Activated naive CD8-positive, alpha-beta T cell treated with anti-CD3 and anti-CD28 coated beads, Interleukin-2, amount 10 ng/mL, durations not matched to agents 7 days and 5 days (primary cell): ENCODE measurements at regions not wholly inside any gene's neighbourhood (a gene's known extent, or its start where the extent isn't known, plus 50 kb on each side); places are given as distances from the start of the nearest gene placed in this dataset.
"Not testable (repeated sequence)": the region's sequence is repeated elsewhere in the genome, so short reads cannot be mapped to it uniquely, and the experiment has no call there.

Experiments used
- ATAC-seq: fragments of 150-1000 bp; cut with Tn5 transposase; one replicate; pipeline ENCODE4 v1.10.0; 2021; ENCODE audit warnings: low read depth, moderate library complexity
- POLR2A ChIA-PET: fragments of 350-600 bp; sonication (Branson Sonifier 250); formaldehyde crosslinking; loops from one replicate; lab custom pipeline; 2021; ENCODE audit warnings: antibody characterized with exemption; lab: Charles Lee
- DNase-seq: peaks from one replicate; pipeline ENCODE4 v3.0.0; 2021
- H3K27ac Mint-ChIP-seq: one replicate; pipeline ENCODE4 v1.8.0; 2022; ENCODE audit warnings: mild to moderate bottlenecking, mixed read lengths
- H3K27me3 Mint-ChIP-seq: one replicate; pipeline ENCODE4 v1.8.0; 2022; ENCODE audit warnings: mild to moderate bottlenecking, moderate library complexity, mixed read lengths
- H3K36me3 Mint-ChIP-seq: one replicate; pipeline ENCODE4 v1.8.0; 2021; ENCODE audit warnings: mild to moderate bottlenecking, mixed read lengths
- H3K4me1 Mint-ChIP-seq: one replicate; pipeline ENCODE4 v1.8.0; 2021; ENCODE audit warnings: mixed read lengths
- H3K4me3 Mint-ChIP-seq: one replicate; pipeline ENCODE4 v1.8.0; 2022; ENCODE audit warnings: mild to moderate bottlenecking, moderate library complexity, mixed read lengths
- H3K9me3 Mint-ChIP-seq: one replicate; pipeline ENCODE4 v1.8.0; 2021; ENCODE audit warnings: mixed read lengths

DNA sequence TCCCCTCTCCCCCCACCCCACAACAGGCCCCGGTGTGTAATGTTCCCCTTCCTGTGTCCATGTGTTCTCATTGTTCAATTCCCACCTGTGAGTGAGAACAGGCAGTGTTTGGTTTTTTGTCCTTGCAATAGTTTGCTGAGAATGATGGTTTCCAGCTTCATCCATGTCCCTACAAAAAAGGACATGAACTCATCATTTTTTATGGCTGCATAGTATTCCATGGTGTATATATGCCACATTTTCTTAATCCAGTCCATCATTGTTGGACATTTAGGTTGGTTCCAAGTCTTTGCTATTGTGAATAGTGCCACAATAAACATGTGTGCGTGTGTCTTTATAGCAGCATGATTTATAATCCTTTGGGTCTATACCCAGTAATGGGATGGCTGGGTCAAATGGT, 176.4 kb upstream of the C1GALT1 start:
- ATAC-seq, H3K4me3 Mint-ChIP-seq, H3K36me3 Mint-ChIP-seq, DNase-seq, H3K27ac Mint-ChIP-seq, POLR2A ChIA-PET, H3K9me3 Mint-ChIP-seq, H3K4me1 Mint-ChIP-seq, H3K27me3 Mint-ChIP-seq: not testable (repeated sequence)

DNA sequence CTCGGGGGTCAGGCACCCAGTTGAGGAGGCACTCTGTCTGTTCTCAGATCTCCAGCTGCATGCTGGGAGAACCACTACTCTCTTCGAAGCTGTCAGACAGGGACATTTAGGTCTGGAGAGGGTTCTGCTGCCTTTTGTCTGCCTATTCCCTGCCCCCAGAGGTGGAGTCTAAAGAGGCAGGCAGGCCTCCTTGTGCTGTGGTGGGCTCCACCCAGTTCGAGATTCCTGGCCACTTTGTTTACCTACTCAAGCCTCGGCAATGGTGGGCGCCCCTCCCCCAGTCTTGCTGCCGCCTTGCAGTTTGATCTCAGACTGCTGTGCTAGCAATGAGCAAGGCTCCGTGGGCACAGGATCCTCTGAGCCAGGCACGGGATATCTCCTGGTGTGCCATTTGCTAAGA, 171.1 kb upstream of the C1GALT1 start:
- H3K27ac Mint-ChIP-seq, DNase-seq, H3K4me3 Mint-ChIP-seq, H3K27me3 Mint-ChIP-seq, H3K9me3 Mint-ChIP-seq, H3K4me1 Mint-ChIP-seq, H3K36me3 Mint-ChIP-seq, POLR2A ChIA-PET, ATAC-seq: not testable (repeated sequence)

DNA sequence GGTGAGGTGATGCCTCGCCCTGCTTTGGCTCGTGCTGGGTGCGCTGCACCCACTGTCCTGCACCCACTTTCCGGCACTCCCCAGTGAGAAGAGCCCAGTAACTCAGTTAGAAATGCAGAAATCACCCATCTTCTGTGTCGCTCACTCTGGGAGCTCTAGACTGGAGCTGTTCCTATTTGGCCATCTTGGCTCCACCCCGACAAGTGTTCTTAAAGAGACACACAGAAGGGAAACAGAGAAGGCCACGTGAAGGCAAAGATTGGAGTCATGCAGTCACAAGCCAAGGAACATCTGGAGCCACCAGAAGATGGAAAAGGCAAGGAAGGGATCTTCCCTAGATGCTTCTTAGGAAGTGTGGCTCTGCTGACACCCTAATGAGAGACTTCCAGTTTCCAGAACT, 170.6 kb upstream of the C1GALT1 start:
- DNase-seq, H3K27ac Mint-ChIP-seq, POLR2A ChIA-PET, H3K4me3 Mint-ChIP-seq, H3K27me3 Mint-ChIP-seq, H3K36me3 Mint-ChIP-seq, ATAC-seq, H3K9me3 Mint-ChIP-seq, H3K4me1 Mint-ChIP-seq: not testable (repeated sequence)

DNA sequence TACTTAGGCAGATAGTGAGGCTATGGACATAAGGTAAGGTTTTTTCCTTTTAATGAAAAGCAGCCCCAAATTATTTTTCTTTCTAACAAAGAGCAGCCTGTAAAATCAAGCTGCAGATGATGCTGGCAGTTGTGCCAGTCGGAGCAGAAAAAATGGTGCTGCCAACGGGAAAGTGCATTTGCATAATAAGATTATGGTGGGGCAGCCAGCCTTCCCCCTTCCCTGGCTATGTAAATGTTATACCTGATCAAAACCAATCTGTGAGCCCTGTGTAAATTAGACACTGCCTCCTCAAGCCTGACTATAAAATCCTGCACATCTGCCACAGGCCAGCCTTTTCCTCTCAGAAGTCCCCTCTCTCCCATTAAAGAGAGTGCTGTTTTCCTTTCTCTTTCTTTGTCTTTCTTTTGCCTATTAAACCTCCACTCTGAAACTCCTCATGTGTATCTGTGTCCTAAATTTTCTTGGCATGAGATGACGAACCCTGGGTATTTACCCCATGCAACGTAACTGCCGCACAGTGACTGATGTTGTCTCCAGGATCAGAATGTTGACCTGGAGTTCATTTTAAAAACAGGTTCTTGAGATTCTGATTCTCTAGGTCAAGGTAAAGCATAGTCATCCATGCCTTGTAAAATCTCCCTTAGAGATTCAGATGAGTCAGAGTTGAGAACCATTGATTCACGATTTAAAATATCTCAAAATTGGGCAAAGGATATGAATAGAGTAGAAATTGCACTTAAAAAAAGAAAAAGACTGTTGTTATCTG, 167.3 kb upstream of the C1GALT1 start:
- H3K27ac Mint-ChIP-seq: no peak overlapping the region

DNA sequence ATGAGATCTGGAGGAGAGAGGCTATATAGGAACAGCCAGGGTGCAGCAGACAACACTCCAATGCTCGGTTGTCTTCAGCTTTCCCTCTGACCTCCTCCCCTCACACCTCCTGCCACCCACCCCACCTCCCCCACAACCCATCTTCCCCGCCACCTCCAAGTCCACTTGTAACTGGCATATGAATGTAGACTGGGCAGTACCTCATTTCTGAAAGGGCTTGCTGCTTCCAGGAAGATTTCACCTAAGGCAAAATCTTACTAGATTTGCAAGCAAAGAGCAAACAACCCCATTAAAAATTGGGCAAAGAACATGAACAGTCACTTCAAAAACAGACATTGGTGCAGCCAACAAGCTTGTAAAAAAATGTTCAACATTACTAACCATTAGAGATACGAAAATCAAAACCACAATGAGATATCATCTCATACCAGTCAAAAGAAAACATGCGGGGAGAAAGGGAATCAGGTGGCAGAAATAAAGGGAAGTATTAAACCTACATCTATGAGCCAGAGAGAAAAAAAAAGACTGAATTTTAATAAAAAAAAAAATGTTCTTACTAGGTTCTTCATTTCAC, 164.6 kb upstream of the C1GALT1 start:
- H3K4me3 Mint-ChIP-seq: no peak overlapping the region
- POLR2A ChIA-PET: interaction anchor here (0.6 kb wide), 1 partner anchor 76 kb away, joined by 3 read pairs; no protein-coding TSS in a partner anchor
- no peak for DNase-seq

More for the DNA sequence above, 167.3 kb upstream of the C1GALT1 start:
- no peak for ATAC-seq
- Mint-ChIP-seq H3K4me1 (no peaks in the 10 kb centered on the region), H3K4me3 (no peak overlapping the region), H3K27me3 (peaks cover 3% of the 10 kb centered on the region), H3K9me3 (no peaks in the 10 kb centered on the region), H3K36me3 (no peaks in the 10 kb centered on the region)
- POLR2A ChIA-PET: no interaction called here
- DNase-seq: no peak

DNA sequence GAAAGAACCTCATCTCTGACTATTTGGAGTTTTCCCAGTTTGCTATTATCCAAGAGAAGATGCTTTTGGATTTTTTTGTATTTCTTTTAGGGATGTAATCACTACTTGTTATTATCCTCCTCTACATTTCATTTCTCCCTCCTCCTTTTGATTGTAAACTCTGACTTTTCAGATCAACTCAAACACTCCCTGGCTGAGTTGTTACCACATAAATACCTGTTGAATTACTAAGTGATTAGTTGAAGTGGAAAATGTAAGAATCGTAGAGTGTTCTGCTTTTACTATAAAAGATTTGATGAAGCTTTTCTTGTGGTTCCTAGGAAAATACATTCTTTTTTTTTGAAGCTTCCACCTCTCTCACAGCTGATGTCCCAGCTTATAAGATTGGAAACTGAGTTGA, 164.1 kb upstream of the C1GALT1 start:
- ATAC-seq: no peak
- H3K4me3 Mint-ChIP-seq: no peak overlapping the region
- POLR2A ChIA-PET: interaction anchor here (0.6 kb wide), 1 partner anchor 75 kb away, joined by 3 read pairs; no protein-coding TSS in a partner anchor

More for the DNA sequence above, 164.6 kb upstream of the C1GALT1 start:
- H3K36me3 Mint-ChIP-seq: no peaks in the 10 kb centered on the region
- H3K9me3 Mint-ChIP-seq: no peaks in the 10 kb centered on the region
- ATAC-seq: no peak
- peaks cover 3% of the 10 kb centered on the region for H3K27me3 Mint-ChIP-seq
- H3K27ac Mint-ChIP-seq: no peak overlapping the region
- no peaks in the 10 kb centered on the region for H3K4me1 Mint-ChIP-seq

DNA sequence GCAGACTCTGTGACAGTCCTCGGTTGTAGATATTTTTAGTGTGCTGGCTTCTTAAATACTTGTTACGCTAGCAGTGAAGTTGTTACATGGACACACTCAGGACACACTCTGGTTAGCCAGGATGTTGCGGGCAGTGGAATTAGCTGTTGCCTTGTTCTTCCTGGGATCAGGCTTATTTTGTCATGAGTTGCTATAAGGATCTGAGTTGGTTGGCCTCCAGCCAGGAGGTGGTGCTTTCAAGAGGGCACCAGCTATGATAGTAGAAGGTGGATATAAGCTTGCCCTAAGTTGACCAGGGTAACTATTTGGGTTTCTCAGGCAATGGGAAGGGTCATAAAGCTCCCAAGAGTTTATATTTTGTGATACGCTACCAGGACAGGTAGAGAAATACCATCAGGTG, 150.1 kb upstream of the C1GALT1 start:
- Mint-ChIP-seq H3K9me3 (peaks cover 7% of the 10 kb centered on the region), H3K36me3 (no peaks in the 10 kb centered on the region), H3K4me1 (no peaks in the 10 kb centered on the region), H3K4me3 (no peak overlapping the region), H3K27ac (no peak overlapping the region), H3K27me3 (peaks cover 23% of the 10 kb centered on the region)
- no peak for DNase-seq
- POLR2A ChIA-PET: no interaction called here
- no peak for ATAC-seq

More for the DNA sequence above, 164.1 kb upstream of the C1GALT1 start:
- Mint-ChIP-seq H3K27ac (no peak overlapping the region), H3K9me3 (no peaks in the 10 kb centered on the region), H3K4me1 (no peaks in the 10 kb centered on the region), H3K36me3 (no peaks in the 10 kb centered on the region), H3K27me3 (peaks cover 4% of the 10 kb centered on the region)
- DNase-seq: no peak

DNA sequence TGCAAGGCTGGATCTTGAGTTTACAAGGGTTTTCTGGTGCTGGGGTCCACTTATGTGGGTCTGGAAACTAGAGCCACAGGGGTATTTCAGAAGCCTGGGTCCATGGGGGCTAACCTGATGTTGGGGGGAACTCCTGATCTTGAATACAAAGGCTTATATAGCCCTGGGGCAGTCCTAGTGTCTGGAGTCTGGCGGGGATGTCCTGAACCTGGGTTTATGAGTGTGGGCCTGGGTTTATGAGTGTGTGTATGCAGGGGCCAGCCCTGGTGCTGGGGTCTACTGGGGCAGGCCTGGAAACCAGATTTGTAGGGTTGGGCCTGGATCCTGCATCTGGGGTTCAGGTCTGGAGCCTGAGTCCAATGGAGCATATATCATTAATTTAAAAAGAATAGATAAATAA, 146.5 kb upstream of the C1GALT1 start:
- Mint-ChIP-seq H3K4me3 (no peak overlapping the region), H3K36me3 (no peaks in the 10 kb centered on the region), H3K27ac (no peak overlapping the region), H3K9me3 (peaks cover 5% of the 10 kb centered on the region), H3K27me3 (peaks cover 12% of the 10 kb centered on the region), H3K4me1 (no peaks in the 10 kb centered on the region)
- no peak for DNase-seq
- POLR2A ChIA-PET: no interaction called here
- ATAC-seq: no peak

DNA sequence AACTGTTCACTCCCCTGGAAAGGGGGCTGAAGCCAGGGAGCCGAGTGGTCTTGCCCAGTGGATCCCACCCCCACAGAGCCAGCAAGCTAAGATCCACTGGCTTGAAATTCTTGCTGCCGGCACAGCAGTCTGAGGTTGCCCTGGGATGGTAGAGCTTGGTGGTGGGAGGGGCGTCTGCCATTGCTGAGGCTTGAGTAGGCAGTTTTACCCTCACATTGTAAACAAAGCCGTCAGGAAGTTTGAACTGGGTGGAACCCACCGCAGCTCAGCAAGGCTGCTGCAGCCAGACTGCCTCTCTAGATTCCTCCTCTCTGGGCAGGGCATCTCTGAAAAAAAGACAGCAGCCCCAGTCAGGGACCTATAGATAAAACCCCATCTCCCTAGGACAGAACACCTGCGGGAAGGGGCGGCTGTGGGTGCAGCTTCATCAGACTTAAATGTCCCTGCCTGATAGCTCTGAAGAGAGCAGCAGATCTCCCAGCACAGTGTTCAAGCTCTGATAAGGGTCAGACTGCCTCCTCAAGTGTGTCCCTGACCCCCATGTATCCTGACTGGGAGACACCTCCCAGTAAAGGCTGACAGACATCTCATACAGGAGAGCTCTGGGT, 140.0 kb upstream of the C1GALT1 start:
- H3K4me3 Mint-ChIP-seq, ATAC-seq, H3K36me3 Mint-ChIP-seq, DNase-seq, POLR2A ChIA-PET, H3K4me1 Mint-ChIP-seq, H3K27ac Mint-ChIP-seq, H3K9me3 Mint-ChIP-seq, H3K27me3 Mint-ChIP-seq: not testable (repeated sequence)

DNA sequence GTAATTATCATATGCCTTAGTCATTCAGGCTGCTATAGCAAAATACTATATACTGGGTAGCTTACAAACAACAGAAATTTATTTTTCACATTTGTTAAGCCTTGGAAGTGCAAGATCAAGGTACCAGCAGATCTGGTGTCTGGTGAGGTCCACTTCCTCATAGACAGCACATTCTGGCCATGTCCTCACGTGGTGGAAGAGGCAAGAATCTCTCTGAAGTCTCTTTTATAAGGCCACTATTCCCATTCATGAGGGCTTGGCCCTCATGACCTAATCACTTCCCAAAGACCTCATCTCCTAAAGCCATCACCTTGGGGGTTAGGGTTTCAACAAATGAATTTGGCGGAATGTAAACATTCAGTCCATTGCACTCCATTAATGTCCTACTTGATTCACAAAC, 137.5 kb upstream of the C1GALT1 start:
- peaks cover 3% of the 10 kb centered on the region for H3K27me3 Mint-ChIP-seq
- H3K36me3 Mint-ChIP-seq: no peaks in the 10 kb centered on the region
- ATAC-seq (no peak), DNase-seq (no peak)
- no peak overlapping the region for H3K4me3 Mint-ChIP-seq
- POLR2A ChIA-PET: no interaction called here
- H3K9me3 Mint-ChIP-seq: peaks cover 8% of the 10 kb centered on the region
- H3K4me1 Mint-ChIP-seq: no peaks in the 10 kb centered on the region
- no peak overlapping the region for H3K27ac Mint-ChIP-seq

DNA sequence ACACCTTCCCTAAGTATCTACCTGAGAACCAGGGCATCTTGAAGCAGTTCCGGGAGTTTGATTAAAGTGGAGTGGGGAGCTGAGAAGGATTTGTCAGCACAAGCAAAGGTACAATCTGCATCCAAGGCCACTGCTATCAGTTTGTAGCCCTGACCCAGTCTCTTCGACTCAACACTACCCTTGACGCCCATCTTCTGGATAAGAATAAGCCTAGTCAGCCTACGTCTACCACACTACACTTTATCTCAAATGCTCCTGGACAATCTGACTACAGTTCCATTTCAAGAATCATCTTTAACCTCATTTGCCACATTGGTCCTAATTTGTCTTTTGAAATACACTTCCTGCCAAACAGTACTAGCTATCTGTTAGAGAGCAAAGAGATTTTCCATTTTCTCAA, 134.1 kb upstream of the C1GALT1 start:
- no peak overlapping the region for H3K27ac Mint-ChIP-seq
- H3K27me3 Mint-ChIP-seq: peaks cover 3% of the 10 kb centered on the region
- peaks cover 6% of the 10 kb centered on the region for H3K9me3 Mint-ChIP-seq
- POLR2A ChIA-PET: no interaction called here
- H3K4me1 Mint-ChIP-seq: no peaks in the 10 kb centered on the region
- H3K36me3 Mint-ChIP-seq: no peaks in the 10 kb centered on the region
- no peak overlapping the region for H3K4me3 Mint-ChIP-seq
- no peak for DNase-seq
- no peak for ATAC-seq

DNA sequence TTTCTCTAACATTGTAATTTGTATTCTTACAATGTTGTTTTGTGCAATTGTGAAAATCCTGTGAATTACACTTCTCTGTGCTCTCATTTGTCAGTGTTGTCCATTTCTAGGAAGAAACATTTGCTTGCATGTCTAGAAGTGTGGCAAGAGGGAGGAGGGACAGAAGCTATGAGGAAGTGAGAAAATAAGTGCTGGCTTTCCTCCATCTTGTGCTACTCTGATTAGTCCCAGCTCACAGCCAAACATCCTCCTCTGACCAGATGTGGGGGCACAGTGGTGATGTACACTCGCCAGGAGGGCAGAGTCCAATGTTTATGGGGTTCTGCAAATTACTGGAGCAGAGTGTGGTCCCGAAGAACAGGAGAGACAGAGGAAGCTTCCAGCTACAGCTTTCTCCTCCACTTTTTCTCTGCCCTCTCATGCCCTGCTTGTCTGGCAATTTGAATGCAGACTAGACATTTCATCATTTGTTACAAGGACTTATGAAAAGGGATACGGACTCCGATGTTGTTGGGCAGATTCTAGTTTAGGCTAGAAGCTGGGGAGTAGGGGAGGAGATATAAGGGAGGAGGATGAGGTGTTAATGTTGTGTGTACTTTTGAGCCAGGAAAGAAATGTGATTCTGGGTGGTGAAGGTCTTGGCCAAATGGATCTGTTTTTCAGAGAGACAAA, 131.0 kb upstream of the C1GALT1 start:
- H3K4me3 Mint-ChIP-seq: no peak overlapping the region
- no peak for DNase-seq
- peaks cover 3% of the 10 kb centered on the region for H3K27me3 Mint-ChIP-seq
- H3K27ac Mint-ChIP-seq: no peak overlapping the region
- no peaks in the 10 kb centered on the region for H3K36me3 Mint-ChIP-seq
- peaks cover 5% of the 10 kb centered on the region for H3K9me3 Mint-ChIP-seq
- POLR2A ChIA-PET: no interaction called here
- ATAC-seq: no peak
- H3K4me1 Mint-ChIP-seq: no peaks in the 10 kb centered on the region

DNA sequence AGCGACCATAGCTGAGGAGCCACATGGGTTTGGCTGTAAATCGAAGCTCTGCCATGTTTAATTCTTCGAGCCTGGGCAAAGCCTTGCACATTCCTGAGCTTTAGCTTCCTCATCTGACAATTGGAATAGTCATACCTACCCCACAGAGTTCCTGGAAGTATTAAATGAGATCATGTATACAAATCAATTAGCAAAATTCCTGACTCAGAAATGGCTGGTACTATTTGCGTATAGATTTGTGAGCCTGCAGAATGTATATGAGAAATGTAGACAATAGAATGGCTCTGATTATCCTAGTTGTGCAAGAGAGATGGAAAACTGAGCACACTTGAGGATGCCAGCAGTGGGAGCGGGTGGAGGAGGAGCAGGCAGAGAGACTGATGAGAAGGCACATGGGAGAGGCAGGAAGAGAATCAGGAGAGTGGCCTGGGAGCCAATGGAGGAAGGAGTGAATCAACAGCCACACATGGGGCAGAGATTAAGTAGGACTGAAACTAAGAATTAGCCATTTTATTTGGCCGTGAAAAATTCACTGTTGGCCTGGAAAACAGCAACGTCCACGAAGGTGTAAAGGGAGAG, 128.0 kb upstream of the C1GALT1 start:
- ATAC-seq (no peak), DNase-seq (no peak)
- no peaks in the 10 kb centered on the region for H3K4me1 Mint-ChIP-seq
- H3K9me3 Mint-ChIP-seq: no peaks in the 10 kb centered on the region
- no peak overlapping the region for H3K27ac Mint-ChIP-seq
- H3K27me3 Mint-ChIP-seq: no peaks in the 10 kb centered on the region
- H3K36me3 Mint-ChIP-seq: no peaks in the 10 kb centered on the region
- no peak overlapping the region for H3K4me3 Mint-ChIP-seq
- POLR2A ChIA-PET: no interaction called here
